ENCODE measurements at regions not wholly inside any gene's neighbourhood (a gene's known extent, or its start where the extent isn't known, plus 50 kb on each side); places are given as distances from the start of the nearest gene placed in this dataset.

DNA sequence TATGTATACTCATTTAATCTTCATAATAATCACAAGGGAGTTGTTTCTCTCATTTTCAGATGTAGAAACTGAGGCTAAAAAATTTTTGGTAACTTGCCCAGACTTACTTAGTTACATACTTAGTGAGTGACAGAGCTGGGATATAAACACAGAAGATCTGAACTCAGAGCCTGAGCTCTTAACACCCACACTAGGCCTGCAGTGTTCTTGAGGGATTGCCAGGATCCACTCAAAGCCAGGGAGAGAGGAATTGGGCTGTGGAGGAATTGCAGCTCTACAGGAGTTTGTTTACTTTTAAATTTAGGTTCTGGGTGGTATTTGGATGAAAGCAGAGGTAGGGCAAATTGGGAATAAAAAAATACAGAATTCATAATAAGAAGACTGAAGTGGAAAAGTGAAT is 515.1 kb upstream of the PLXNA2 start:
- TF ChIP-seq, protein P1, sequence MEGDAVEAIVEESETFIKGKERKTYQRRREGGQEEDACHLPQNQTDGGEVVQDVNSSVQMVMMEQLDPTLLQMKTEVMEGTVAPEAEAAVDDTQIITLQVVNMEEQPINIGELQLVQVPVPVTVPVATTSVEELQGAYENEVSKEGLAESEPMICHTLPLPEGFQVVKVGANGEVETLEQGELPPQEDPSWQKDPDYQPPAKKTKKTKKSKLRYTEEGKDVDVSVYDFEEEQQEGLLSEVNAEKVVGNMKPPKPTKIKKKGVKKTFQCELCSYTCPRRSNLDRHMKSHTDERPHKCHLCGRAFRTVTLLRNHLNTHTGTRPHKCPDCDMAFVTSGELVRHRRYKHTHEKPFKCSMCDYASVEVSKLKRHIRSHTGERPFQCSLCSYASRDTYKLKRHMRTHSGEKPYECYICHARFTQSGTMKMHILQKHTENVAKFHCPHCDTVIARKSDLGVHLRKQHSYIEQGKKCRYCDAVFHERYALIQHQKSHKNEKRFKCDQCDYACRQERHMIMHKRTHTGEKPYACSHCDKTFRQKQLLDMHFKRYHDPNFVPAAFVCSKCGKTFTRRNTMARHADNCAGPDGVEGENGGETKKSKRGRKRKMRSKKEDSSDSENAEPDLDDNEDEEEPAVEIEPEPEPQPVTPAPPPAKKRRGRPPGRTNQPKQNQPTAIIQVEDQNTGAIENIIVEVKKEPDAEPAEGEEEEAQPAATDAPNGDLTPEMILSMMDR (IDR thresholded peaks at IDR 0.05): no peak
- intact Hi-C loops (cut with DNase I): no loop called here
- no peak for FAIRE-seq
- DNase-seq: no peak
- Histone ChIP-seq H3K27ac (no peak overlapping the region), H3K9me3 (no peaks in the 10 kb centered on the region), H3K36me3 (no peaks in the 10 kb centered on the region), H3K4me1 (no peaks in the 10 kb centered on the region), H3K27me3 (no peaks in the 10 kb centered on the region), H3K4me3 (no peak overlapping the region)
- ATAC-seq: no peak

DNA sequence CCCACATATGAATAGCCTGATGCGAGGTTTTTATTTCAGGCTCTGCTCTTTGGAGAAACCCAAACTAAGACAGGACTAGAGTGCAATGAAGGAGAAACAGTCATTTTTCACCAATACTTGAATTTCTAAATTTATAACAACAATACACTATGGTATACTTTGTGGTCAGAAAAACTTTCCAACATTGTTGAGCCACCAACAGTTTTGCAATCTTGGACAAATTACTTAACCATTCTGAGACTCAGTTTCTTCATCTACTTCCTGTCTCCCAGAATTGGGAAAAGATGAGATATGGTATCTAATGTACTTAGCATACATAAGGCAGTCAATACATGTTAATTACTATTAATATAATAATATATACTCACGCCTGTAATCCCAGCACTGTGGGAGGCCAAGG is 519.8 kb upstream of the PLXNA2 start:
- H3K27ac ChIP-seq: no peak overlapping the region
- TF ChIP-seq, protein P1 (IDR thresholded peaks at IDR 0.05): no peak
- 89 to 94% methylated on average over 2 of the region's 2 CpGs for WGBS, 2 donors
- DNase-seq (no peak), ATAC-seq (no peak), FAIRE-seq (no peak)
- no peaks in the 10 kb centered on the region for H3K27me3 ChIP-seq
- H3K9me3 ChIP-seq: no peaks in the 10 kb centered on the region
- H3K4me1 ChIP-seq: no peaks in the 10 kb centered on the region
- intact Hi-C loops (cut with DNase I): no loop called here
- no peaks in the 10 kb centered on the region for H3K36me3 ChIP-seq
- H3K4me3 ChIP-seq: no peak overlapping the region

DNA sequence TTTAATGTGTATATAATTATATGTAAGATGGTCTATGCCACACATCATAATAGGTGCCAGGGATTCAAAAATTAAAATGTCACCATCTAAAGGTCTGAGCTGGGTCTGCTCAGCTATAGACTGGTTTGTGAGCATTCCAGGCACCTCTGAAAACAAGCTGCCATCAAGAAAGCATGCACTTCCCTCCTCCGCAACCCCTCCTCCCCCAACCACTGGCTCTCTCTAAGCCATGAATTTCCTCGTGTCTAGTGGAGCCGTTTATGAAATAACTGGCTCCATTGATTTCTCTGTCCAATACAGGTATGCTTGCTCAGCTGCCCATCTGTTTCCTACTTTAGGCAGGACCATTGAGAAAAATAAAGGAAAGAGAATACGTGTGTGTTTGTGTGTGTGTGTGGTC is 522.6 kb upstream of the PLXNA2 start:
- intact Hi-C loops (cut with DNase I): no loop called here
- Histone ChIP-seq H3K27ac (no peak overlapping the region), H3K9me3 (no peaks in the 10 kb centered on the region), H3K27me3 (no peaks in the 10 kb centered on the region), H3K4me1 (no peaks in the 10 kb centered on the region), H3K36me3 (no peaks in the 10 kb centered on the region), H3K4me3 (no peak overlapping the region)
- no peak for DNase-seq
- no peak for FAIRE-seq
- 45% methylated on average over 4 of the region's 4 CpGs for WGBS, 2 donors
- TF ChIP-seq, protein P1 (IDR thresholded peaks at IDR 0.05): no peak
- no peak for ATAC-seq

- Histone ChIP-seq H3K4me1 (no peaks in the 10 kb centered on the region), H3K27me3 (no peaks in the 10 kb centered on the region), H3K36me3 (no peaks in the 10 kb centered on the region), H3K27ac (no peak overlapping the region), H3K4me3 (no peak overlapping the region), H3K9me3 (no peaks in the 10 kb centered on the region)
- ATAC-seq (no peak), FAIRE-seq (no peak), DNase-seq (no peak)
- intact Hi-C loops (cut with DNase I): no loop called here
- 53 to 61% methylated on average over 3 of the region's 3 CpGs for WGBS, 2 donors
- TF ChIP-seq, protein P1 (IDR thresholded peaks at IDR 0.05): no peak
These were observed 523.6 kb upstream of the PLXNA2 start for GRCh38 chr1:208767816-208768215.

GRCh38 chr1:208772891-208773290 is 528.7 kb upstream of the PLXNA2 start:
- Histone ChIP-seq H3K9me3 (no peaks in the 10 kb centered on the region), H3K36me3 (no peaks in the 10 kb centered on the region), H3K4me3 (no peak overlapping the region), H3K27ac (no peak overlapping the region), H3K4me1 (no peaks in the 10 kb centered on the region), H3K27me3 (no peaks in the 10 kb centered on the region)
- intact Hi-C loops (cut with DNase I): no loop called here
- TF ChIP-seq, protein P1 (IDR thresholded peaks at IDR 0.05): no peak
- FAIRE-seq (no peak), ATAC-seq (no peak), DNase-seq (no peak)
- WGBS, 2 donors: 72 to 74% methylated on average over 4 of the region's 4 CpGs
